Activated CD4-positive, alpha-beta memory T cell treated with anti-CD3 and anti-CD28 coated beads for 36 hours (primary cell): ENCODE measurements at regions not wholly inside any gene's neighbourhood (a gene's known extent, or its start where the extent isn't known, plus 50 kb on each side); places are given as distances from the start of the nearest gene placed in this dataset.

ENCODE experiments used
- CTCF ChIA-PET: fragments of 350-600 bp; sonication (Branson Sonifier 250); formaldehyde crosslinking; loops from one replicate; lab custom pipeline; 2021; ENCODE audit warnings: antibody characterized with exemption, inconsistent platforms; lab: Charles Lee
- POLR2A ChIA-PET: fragments of 350-600 bp; sonication (Branson Sonifier 250); formaldehyde crosslinking; loops from one replicate; lab custom pipeline; 2021; ENCODE audit warnings: antibody characterized with exemption; lab: Charles Lee
- DNase-seq: peaks from one replicate; pipeline ENCODE4 v3.0.0-alpha.2; 2020
- H3K27ac Mint-ChIP-seq: one replicate; pipeline ENCODE4 v1.8.0; 2021; ENCODE audit warnings: mixed read lengths
- H3K27me3 Mint-ChIP-seq: one replicate; pipeline ENCODE4 v1.8.0; 2021; ENCODE audit warnings: mixed read lengths
- H3K36me3 Mint-ChIP-seq: one replicate; pipeline ENCODE4 v1.8.0; 2021; ENCODE audit warnings: mixed read lengths
- H3K4me1 Mint-ChIP-seq: one replicate; pipeline ENCODE4 v1.8.0; 2021; ENCODE audit warnings: low read depth, mixed read lengths
- H3K4me3 Mint-ChIP-seq: one replicate; pipeline ENCODE4 v1.8.0; 2021; ENCODE audit warnings: mild to moderate bottlenecking, mixed read lengths
- H3K9me3 Mint-ChIP-seq: one replicate; pipeline ENCODE4 v1.8.0; 2021; ENCODE audit warnings: mixed read lengths
- intact Hi-C: fragments of 100-400 bp; cut with micrococcal nuclease; formaldehyde crosslinking; loops from one replicate; pipeline ENCODE4 v1.15.1; 2023

DNA sequence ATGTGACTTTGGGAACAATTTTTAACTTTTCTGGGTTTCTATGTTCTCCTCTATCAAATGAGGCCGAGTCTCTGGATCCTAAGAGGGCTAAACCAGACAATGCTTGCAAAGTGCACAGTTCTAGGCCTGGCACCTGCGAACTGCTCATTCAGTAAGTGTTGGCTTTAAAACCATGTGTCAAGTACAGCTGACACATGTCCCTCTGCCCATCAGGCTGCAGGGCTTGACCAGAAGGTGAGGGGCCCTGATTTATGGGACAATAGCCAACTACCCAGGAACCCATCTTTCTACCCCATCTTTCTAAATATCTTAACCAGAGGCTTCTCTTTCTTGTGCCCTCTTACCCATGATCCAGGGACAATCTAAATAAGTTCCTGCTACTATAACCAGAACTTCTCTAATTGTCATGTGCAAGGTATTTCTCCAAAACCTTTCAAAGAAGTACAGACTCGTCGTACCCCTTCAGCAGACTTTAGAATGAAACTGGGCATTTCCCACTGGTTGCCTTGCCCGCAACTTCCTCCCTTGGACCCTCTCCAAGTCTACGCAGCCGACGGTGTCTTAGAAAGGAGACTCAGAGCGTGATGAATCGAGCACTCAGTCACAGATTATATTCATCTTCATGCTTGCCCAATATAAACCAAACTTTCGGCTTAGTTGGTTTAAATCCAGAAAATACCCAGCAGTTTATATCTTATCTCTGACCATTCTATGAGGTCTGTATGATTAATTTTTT, 69.8 kb upstream of the STEAP1B start:
- Mint-ChIP-seq H3K27ac (no peak overlapping the region), H3K27me3 (peaks cover 42% of the 10 kb centered on the region), H3K9me3 (no peaks in the 10 kb centered on the region), H3K36me3 (no peaks in the 10 kb centered on the region), H3K4me3 (no peak overlapping the region), H3K4me1 (peaks cover 19% of the 10 kb centered on the region)
- ChIA-PET POLR2A (no interaction called here), CTCF (interaction anchor here (1.6 to 1.7 kb wide), 2 partner anchors 9 to 158 kb away, joined by 6 to 7 read pairs; no protein-coding TSS in a partner anchor)
- no peak for DNase-seq
- intact Hi-C loops: no loop called here

DNA sequence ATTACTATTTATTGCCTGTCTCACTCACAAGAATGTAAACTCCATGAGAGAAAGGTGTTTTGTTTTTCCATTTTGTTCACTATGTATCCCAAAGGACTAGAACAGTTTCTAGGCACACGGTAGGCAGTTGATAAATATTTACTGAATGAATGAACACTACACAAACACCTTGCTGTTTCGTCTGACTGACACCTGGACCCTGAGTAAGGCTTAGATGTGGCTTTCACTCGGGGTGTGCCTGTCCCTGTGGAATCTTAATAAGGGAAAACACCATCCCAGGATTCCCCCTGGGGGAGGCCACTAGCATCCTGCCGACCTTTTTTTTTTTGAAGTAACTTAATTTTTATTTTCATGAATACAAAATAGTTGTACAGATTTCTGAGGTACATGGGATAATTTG, 66.6 kb upstream of the STEAP1B start:
- no peak for DNase-seq
- Mint-ChIP-seq H3K27me3 (peaks cover 39% of the 10 kb centered on the region), H3K4me1 (peaks cover 49% of the 10 kb centered on the region), H3K36me3 (no peaks in the 10 kb centered on the region), H3K9me3 (no peaks in the 10 kb centered on the region), H3K4me3 (no peak overlapping the region), H3K27ac (no peak overlapping the region)
- intact Hi-C loops: no loop called here
- POLR2A ChIA-PET: no interaction called here
- CTCF ChIA-PET: no interaction called here

DNA sequence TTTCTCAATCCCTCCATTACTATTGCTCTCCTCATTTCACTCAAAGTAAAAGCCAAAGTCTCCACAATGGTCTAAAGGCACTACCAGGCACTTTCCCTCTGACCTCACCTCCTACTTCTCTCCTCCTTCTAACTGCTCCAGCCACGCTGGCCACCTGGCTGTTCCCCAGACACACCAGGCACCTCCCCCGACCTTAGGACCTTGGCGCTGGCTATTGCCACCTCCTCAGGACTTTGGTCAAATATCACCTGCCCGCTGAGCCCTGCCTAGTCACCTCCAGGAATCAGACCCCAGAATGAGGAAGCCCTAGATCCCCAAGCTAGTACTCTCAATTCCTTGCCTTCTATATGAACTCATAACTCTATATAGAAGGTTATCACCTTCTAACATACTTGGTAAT, 66.2 kb upstream of the STEAP1B start:
- H3K27me3 Mint-ChIP-seq: peaks cover 39% of the 10 kb centered on the region
- intact Hi-C loops: no loop called here
- H3K36me3 Mint-ChIP-seq: no peaks in the 10 kb centered on the region
- H3K4me1 Mint-ChIP-seq: peaks cover 51% of the 10 kb centered on the region
- no peak overlapping the region for H3K27ac Mint-ChIP-seq
- H3K9me3 Mint-ChIP-seq: no peaks in the 10 kb centered on the region
- ChIA-PET CTCF (no interaction called here), POLR2A (no interaction called here)
- DNase-seq: no peak
- H3K4me3 Mint-ChIP-seq: no peak overlapping the region

DNA sequence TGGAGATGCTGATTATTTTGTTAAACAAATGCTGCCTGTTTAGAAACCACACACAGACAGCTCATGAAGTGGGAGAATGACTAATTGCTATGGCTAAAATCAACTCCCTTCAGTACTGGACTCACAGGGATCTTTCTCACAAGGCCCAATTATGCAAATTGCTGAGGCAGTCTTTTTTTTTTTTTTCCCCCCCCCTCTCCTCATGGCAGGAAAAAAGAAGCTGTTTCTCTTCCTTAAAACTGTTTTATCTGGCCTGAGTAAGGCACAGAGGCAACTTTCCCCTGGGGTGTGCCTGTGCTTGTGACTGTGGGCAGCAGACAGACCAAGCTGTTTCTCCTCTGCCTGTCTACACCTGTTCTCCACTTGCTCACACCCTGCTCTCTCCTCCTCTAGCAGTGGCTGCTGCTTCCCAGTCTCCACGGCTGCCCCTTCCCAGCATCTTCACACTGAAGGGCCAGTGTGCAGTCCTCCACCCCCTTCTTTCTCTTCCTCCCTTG, 65.4 kb upstream of the STEAP1B start:
- Mint-ChIP-seq H3K27me3 (peaks cover 39% of the 10 kb centered on the region), H3K9me3 (no peaks in the 10 kb centered on the region), H3K27ac (no peak overlapping the region), H3K4me1 (peaks cover 51% of the 10 kb centered on the region), H3K36me3 (no peaks in the 10 kb centered on the region), H3K4me3 (no peak overlapping the region)
- CTCF ChIA-PET: interaction anchor here (0.6 to 14.0 kb wide), 4 partner anchors 85 to 218 kb away, joined by 4 to 540 read pairs (median 79); partner anchors contain the start of gene IL6
- intact Hi-C loops: loop anchor here (1.0 to 2.0 kb wide), 2 partner anchors 75 to 319 kb away; no protein-coding TSS in a partner anchor
- DNase-seq: no peak
- POLR2A ChIA-PET: interaction anchor here (0.6 to 0.7 kb wide), 3 partner anchors 75 to 510 kb away, joined by 4 read pairs; no protein-coding TSS in a partner anchor

DNA sequence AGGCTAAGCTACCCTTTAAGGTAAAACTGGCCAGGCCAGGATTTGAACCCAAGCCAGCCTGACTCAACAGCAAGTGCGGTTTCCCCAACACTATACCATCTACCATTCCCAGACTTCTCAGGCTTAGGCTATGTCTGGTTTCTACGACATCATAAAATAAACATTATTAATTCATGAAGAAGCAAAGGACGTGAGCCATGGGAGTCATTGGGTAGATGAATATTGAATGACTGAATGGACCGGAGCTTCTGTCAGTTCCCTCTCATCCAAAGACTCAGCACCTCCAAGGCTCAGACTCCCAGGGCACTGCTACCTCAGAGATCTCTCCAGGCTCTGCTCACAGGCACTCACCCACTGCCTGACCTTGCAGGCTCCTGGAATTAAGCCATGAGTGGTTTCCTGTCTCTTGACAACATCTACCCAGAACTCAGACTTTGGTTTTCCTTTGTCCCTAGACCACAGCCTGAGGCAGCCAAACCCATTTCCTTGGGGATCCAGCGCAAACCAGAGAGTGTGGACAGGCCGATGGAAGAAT, 64.6 kb upstream of the STEAP1B start:
- intact Hi-C loops: loop anchor here (1.0 to 5.0 kb wide), 6 partner anchors 22 to 448 kb away; partner anchors contain the start of gene HYCC1
- POLR2A ChIA-PET: interaction anchor here (0.6 to 1.5 kb wide), 3 partner anchors 75 to 388 kb away, joined by 4 to 6 read pairs (median 4); no protein-coding TSS in a partner anchor
- CTCF ChIA-PET: interaction anchor here (0.6 to 14.0 kb wide), 7 partner anchors 22 to 491 kb away, joined by 4 to 540 read pairs (median 6); partner anchors contain the start of gene IL6
- Mint-ChIP-seq H3K9me3 (no peaks in the 10 kb centered on the region), H3K27me3 (peaks cover 41% of the 10 kb centered on the region), H3K4me1 (peaks cover 53% of the 10 kb centered on the region), H3K4me3 (no peak overlapping the region), H3K27ac (no peak overlapping the region), H3K36me3 (no peaks in the 10 kb centered on the region)
- peak; percentile 19 for DNase-seq

DNA sequence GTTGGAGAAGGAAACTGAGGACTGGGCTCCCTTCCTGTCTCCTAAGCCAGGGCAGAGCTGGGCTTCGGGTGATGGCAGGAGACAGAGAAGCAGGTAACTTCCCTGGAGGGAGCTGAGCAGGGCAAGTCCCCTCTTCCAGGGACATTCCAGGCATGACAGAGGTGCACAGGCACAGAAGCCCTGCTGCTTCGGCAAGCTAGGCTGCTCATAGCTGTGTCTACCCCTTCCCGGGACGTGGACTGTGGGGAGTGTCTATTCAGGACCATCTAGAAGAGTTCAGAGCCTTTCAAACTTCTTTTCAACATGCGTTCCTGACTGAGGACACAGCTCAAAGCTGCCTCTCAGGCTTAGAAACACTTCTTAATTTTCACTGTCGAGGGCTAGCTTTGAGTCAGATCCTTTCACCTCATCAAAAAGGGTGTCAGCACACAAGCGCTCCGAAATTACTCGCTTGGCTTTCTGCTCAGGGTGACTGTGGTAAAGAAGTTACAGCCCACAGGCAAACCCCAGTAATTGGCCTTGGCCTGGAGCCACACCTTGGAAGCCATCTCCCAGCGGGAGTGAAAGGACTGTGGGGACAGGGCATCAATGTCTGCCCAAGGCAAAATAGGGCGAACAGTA, 63.7 kb upstream of the STEAP1B start:
- intact Hi-C loops: loop anchor here (1.0 to 5.0 kb wide), 6 partner anchors 23 to 449 kb away; partner anchors contain the start of gene HYCC1
- Mint-ChIP-seq H3K4me1 (peaks cover 53% of the 10 kb centered on the region), H3K27me3 (peaks cover 39% of the 10 kb centered on the region), H3K27ac (no peak overlapping the region), H3K9me3 (no peaks in the 10 kb centered on the region), H3K4me3 (no peak overlapping the region), H3K36me3 (no peaks in the 10 kb centered on the region)
- peak; percentile 72 for DNase-seq
- ChIA-PET CTCF (interaction anchor here (0.9 to 14.0 kb wide), 7 partner anchors 23 to 492 kb away, joined by 3 to 540 read pairs (median 10); partner anchors contain the start of gene IL6), POLR2A (interaction anchor here (0.6 to 1.5 kb wide), 7 partner anchors 23 to 162 kb away, joined by 3 to 6 read pairs (median 3); no protein-coding TSS in a partner anchor)

DNA sequence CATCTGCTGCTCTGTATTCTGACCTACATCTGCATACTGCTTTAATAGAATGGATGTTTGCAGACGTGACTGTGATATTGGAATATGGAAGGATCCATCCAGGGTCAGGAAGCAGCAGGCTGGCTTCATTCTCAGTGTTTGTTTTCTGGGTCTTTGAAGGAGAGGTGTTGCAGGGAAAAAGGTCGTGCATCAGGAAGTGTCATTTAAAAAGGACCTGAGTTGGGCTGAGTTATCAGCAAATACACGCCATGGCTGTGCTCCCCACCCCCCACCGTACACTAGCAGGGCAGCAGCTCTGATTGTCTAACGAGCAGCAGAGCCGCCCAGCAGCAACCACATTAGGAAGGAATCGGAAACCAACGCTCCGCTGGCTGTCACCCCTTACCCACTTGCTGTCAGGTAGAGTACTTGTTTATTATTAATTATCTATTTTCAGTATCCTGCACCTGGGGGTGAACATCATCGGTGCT, 63.1 kb upstream of the STEAP1B start:
- peak; percentile 25 for DNase-seq
- H3K4me1 Mint-ChIP-seq: peaks cover 53% of the 10 kb centered on the region
- no peaks in the 10 kb centered on the region for H3K9me3 Mint-ChIP-seq
- H3K36me3 Mint-ChIP-seq: no peaks in the 10 kb centered on the region
- peaks cover 32% of the 10 kb centered on the region for H3K27me3 Mint-ChIP-seq
- ChIA-PET POLR2A (interaction anchor here (0.9 to 1.5 kb wide), 4 partner anchors 24 to 163 kb away, joined by 3 to 6 read pairs (median 3); no protein-coding TSS in a partner anchor), CTCF (interaction anchor here (0.9 to 14.0 kb wide), 6 partner anchors 26 to 492 kb away, joined by 3 to 540 read pairs (median 36); partner anchors contain the start of gene IL6)
- intact Hi-C loops: loop anchor here (1.0 to 5.0 kb wide), 2 partner anchors 100 to 449 kb away; partner anchors contain the start of gene HYCC1
- no peak overlapping the region for H3K27ac Mint-ChIP-seq
- peak overlapping the region; percentile 1 for H3K4me3 Mint-ChIP-seq

DNA sequence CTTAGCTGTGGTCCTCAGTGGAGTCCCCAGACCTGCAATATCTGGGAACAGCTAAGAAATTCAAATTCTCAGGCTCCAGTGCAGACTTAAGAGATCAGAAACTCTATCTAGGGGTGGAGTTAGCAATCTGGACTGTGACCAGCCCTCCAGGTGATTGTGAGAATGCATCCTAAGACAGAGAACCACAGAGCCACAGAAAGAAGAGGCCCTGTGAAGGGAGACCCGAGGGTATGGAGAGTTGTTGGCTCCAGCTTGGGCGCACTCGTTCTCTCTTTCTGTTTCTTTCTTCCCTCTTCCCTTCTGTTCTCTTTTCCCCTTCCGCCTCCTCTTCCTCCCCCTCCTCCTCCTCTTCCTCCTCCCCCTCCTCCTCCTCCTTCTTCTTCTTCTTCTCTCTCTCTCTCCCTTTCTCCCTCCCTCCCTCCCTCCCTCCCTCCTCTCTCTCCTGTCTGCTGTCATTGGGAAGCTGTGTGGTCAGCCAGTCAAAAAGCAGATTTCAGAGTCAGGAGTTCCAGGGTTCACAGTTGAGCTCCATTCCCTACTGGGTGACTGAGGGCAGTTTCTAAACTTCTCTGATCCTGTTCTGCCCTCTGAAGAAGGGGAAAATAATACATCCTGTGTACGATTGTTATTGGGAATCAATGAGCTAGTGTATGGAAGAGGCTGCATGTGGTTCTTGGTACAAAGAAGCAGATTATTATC, 62.1 kb upstream of the STEAP1B start:
- H3K27me3 Mint-ChIP-seq: peaks cover 22% of the 10 kb centered on the region
- H3K4me1 Mint-ChIP-seq: peaks cover 53% of the 10 kb centered on the region
- CTCF ChIA-PET: interaction anchor here (0.8 to 14.0 kb wide), 17 partner anchors 11 to 493 kb away, joined by 3 to 540 read pairs (median 7); partner anchors contain the start of gene IL6
- POLR2A ChIA-PET: interaction anchor here (1.2 kb wide), 1 partner anchor 134 kb away, joined by 3 read pairs; no protein-coding TSS in a partner anchor
- intact Hi-C loops: loop anchor here (2.0 to 5.0 kb wide), 2 partner anchors 293 to 450 kb away; partner anchors contain the start of gene HYCC1
- no peak overlapping the region for H3K4me3 Mint-ChIP-seq
- no peaks in the 10 kb centered on the region for H3K9me3 Mint-ChIP-seq
- H3K36me3 Mint-ChIP-seq: no peaks in the 10 kb centered on the region
- peak; percentile 43 for DNase-seq
- H3K27ac Mint-ChIP-seq: no peak overlapping the region

DNA sequence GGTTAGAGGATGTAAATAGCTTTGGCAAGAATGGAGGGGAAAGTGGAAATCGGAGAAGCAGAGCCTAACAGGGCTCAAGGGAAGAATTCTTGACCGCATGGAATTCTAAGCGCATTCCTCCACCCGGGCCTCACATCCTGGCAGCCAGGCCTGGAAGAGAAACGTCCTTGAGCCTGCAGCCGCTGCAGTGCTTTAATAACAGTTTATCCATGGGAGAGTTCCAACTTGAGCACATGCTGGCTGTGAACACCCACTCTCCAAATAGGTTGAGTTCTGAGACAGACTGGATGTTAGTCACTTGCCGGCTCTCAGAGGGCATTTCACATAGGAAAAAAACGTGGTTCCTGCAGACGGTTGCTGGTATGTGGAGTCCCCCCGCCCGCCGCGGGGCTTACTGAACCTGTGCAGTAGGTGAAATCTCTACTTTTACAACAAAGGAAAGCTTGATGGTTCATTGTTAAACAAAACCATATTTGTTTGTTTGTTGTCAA, 61.4 kb upstream of the STEAP1B start:
- Mint-ChIP-seq H3K27ac (no peak overlapping the region), H3K9me3 (no peaks in the 10 kb centered on the region), H3K4me3 (no peak overlapping the region), H3K27me3 (peaks cover 21% of the 10 kb centered on the region), H3K36me3 (no peaks in the 10 kb centered on the region), H3K4me1 (peaks cover 53% of the 10 kb centered on the region)
- POLR2A ChIA-PET: no interaction called here
- intact Hi-C loops: loop anchor here (2.0 to 5.0 kb wide), 2 partner anchors 293 to 451 kb away; partner anchors contain the start of gene HYCC1
- DNase-seq: peak; percentile 28
- CTCF ChIA-PET: interaction anchor here (0.5 to 14.0 kb wide), 29 partner anchors 12 to 1171 kb away, joined by 3 to 540 read pairs (median 6); partner anchors contain the start of gene IL6

DNA sequence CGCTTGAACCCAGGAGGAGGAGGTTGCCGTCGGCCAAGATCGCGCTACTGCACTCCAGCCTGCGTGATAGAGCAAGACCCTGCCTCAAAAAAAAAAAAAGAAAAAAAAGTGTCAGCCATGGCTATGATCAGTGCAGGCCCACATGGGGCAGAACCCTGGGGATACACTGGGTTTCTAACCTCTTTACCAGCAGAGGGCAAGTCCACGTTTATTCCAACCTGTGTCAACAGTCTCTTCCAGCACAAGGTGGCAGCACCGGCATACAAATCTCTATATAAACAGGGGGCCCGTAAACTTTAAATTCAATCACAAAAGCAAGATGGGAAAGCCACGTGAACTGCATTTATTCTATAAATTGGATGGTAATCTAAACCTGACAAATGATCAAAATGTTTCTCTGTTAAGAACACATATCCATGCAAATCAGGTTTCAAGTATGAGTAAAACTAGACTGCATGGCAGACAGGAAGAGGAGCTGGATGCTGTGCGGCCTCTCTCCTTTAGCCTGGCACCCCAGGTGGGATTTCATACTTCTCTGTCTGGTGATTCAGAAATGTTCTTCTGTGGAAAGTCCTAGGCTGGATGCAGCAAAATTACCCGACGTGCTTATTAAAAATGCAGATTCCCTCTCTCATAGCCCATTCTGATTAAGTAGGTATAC, 60.0 kb upstream of the STEAP1B start:
- Mint-ChIP-seq H3K27me3 (peaks cover 9% of the 10 kb centered on the region), H3K4me1 (peaks cover 39% of the 10 kb centered on the region), H3K27ac (no peak overlapping the region), H3K36me3 (no peaks in the 10 kb centered on the region), H3K9me3 (no peaks in the 10 kb centered on the region), H3K4me3 (no peak overlapping the region)
- POLR2A ChIA-PET: no interaction called here
- DNase-seq: peak; percentile 77
- intact Hi-C loops: loop anchor here (1.0 to 5.0 kb wide), 5 partner anchors 166 to 495 kb away; partner anchors contain the start of gene HYCC1
- CTCF ChIA-PET: interaction anchor here (0.6 to 14.0 kb wide), 45 partner anchors 8 to 498 kb away, joined by 3 to 540 read pairs (median 4); partner anchors contain the start of genes IL6 and TOMM7
